NCI-H2107 treated with DMSO at 0.1 percent for 48 hours (cell line): ENCODE measurements at regions not wholly inside any gene's neighbourhood (a gene's known extent, or its start where the extent isn't known, plus 50 kb on each side); places are given as distances from the start of the nearest gene placed in this dataset.

Experiments used
- DNase-seq: peaks from one replicate; lab custom pipeline; 2025; ENCODE audit not compliant: unreplicated experiment; lab: John Stamatoyannopoulos, UW

- no peak for DNase-seq
Observed at GRCh38 chr4:95985791-95986550, 146.1 kb downstream of the PDHA2 start.

DNA sequence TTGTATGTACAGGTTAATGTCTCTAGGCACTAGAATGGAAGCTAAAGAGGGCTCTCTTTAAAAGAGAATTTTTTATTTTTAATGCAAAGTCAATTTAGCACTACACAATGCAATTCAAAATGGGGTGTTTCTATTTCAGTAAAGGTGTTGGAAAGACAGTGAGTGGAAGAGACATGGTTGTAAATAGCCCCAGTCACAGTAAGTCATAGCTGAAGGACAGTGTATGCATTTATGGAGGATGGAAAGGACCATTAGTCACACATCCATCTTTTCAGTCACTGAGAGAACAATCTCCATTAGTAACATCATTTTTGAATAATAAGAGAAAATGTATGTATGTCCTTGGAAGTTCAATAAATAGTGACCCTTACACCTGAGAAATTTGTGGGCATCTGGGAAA is 148.0 kb downstream of the PDHA2 start:
- DNase-seq = no peak

DNA sequence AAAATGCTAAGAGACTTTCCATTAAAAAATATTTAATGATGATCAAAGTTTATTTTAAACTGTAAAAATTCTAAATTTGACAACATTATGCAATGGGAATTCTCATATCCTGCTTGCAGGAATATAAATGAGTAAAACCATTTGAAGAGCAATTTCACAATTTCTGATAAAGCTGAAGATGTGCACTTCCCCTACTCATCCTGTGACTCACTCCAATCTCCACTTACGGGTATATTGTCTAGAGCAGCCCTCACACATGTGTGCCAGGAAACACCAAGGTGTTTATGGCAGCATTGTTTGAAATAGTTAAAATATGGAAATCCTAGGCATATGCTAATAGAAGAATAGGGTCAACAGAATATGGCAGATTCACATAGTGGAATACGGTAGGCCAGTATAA is 158.4 kb downstream of the PDHA2 start:
- no peak for DNase-seq

- no peak for DNase-seq
Observed at GRCh38 chr4:96003951-96004740, 164.3 kb downstream of the PDHA2 start.

GRCh38 chr4:96009427-96010119 is 169.7 kb downstream of the PDHA2 start:
- no peak for DNase-seq

DNA sequence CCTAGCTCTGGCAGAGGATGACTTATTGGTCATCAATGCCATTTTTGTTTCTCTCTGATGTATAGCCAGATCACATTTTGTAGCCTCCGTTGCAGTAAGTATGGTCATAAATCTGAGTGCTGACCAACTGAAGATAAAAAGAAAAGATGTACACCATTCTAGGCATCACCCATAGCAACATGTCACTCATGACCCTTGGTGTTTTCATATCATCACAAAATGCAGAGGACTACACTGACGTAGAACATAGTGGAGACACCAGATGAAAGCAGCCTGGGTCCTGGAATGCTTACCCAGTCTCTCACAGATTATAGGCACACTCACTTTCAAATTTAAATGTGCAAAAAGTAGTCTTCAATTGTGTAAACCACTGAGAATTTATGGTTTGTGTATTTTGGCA is 172.8 kb downstream of the PDHA2 start:
- DNase-seq = no peak

- no peak for DNase-seq
Observed at GRCh38 chr4:96016634-96017299, 176.9 kb downstream of the PDHA2 start.

DNA sequence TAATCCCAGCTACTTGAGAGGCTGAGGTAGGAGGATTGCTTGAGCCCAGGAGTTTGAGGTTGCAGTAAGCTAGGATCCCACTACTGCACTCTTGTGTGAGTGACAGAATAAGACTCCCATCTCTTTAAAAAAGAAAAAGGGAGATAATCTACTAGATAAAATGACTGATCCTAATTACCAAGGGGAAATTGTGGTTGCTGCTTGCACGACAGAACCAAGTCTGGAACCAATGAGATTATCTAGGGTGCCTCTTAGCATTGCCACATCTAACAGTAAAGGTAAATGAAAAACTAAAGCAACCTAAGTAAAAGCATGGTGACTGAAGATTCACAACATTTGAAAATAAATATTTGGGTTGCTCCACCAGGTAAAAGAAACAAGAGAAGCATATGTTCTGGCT is 185.1 kb downstream of the PDHA2 start:
- no peak for DNase-seq

GRCh38 chr4:96035727-96036126 is 195.8 kb downstream of the PDHA2 start:
- DNase-seq = no peak

- DNase-seq = no peak
Observed at GRCh38 chr4:96036781-96037180, 196.9 kb downstream of the PDHA2 start.

DNA sequence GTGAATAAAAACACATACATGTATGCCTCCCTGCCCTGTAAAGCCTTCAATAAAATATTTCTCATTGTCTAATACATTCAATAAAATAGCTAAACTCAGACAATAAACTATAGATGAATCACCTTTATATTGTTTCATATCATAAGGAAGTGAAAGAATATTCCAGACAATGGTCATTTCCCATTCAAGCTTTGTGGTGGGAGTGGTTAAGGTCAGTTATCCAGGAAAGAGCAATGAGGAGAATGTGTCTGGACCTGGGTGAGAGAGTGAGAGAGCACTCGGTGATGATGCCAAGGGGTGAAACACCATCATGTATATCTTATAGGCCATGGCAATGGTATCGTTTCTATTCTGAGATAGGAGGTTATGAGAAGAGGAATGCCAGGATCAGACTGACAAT is 197.8 kb downstream of the PDHA2 start:
- DNase-seq = no peak

GRCh38 chr4:96039217-96039616 is 199.3 kb downstream of the PDHA2 start:
- DNase-seq = no peak

DNA sequence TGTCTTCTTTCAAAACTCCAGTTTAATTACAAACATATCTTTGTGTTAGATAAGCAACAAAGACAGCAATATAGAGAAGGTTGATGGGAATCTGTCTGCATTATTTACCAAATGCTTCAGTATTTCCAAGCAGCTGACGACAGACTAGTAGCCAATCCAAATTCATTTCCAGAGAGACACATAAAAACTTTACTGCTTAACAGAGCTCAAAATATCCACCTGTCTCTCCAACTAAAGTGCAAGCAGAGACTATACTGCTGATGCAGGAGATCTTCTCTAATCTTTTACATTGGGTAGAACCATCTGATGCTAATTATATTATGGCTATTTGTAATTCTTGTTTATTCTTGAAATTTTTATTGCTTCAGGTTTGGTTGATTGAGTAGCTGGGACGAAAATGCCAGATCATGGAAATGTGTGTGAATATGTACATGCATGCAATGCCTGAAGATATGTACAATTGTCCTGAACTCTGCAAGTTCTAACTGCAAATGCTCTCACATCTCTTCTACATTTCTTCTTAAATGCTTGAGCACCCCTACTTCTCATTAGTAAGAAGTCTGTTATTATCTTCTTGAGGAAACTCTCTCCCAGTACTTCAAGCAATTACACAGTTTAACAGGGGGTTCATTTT is 200.0 kb downstream of the PDHA2 start:
- DNase-seq = no peak

DNA sequence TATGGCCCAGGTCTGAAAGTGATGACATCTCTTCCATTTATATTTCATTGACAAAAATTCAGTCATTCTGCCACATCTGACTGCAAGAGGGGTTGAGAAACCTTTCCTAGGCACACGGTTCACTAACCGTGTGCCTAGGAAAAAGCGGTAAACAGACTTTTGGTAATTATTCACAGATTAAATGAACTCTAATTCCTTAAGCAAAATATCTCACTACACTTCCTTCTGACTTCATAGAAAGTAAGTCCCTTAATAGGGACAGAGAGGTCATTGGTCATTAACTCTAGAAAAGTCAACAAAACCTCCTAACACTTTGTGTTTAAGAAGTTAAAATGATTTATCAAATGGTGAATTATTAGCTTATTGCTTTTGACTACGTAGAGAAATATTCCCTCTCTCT is 205.1 kb downstream of the PDHA2 start:
- no peak for DNase-seq

GRCh38 chr4:96052827-96053226 is 212.9 kb downstream of the PDHA2 start:
- DNase-seq = no peak

GRCh38 chr4:96056346-96056934 is 216.5 kb downstream of the PDHA2 start:
- DNase-seq = no peak

DNA sequence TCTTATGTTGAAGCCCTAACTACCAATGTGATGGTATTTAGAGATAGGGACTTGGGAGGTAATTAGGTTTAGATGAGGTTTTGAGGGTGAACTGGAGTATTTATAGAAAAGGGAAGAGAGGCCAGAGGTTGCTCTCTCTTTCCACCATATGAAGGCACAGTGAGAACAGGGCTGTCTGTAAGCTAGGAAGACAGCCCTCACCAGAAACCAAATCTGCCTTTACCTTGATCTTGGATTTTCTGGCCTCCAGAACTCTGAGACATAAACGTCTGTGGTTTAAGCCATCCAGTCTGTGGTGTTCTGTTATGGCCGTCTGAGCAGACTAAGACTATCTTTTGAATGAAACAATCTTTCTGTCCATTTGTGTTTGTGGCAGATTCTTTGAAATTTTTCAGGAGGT is 223.7 kb downstream of the PDHA2 start:
- DNase-seq = no peak

- no peak for DNase-seq
Observed at GRCh38 chr4:96073461-96073860, 233.6 kb downstream of the PDHA2 start.

DNA sequence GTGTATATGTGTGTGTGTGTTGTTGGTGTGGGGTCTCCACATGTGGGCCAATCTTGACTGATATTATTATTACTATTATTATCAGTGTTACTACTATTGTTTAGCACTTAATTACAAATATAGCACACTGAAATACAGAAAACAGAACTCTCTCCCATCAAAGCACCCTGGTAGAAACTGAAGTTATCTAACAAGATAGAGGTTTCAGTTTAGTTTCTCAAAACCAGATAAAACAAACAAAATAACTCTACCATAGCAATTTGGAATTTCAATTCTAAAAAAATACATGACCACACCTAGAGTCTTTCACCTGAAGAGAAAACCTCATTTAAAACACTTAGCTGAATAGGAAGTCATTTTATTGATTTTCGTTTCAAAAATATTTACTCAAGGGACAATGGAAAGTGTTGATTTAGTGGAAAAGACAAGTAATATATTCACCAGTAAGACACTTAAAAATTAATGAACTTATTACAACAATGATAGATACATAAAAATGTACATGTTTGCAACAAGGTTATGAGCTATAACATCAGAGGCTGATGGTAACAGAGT is 252.3 kb downstream of the PDHA2 start:
- no peak for DNase-seq

- DNase-seq = no peak
Observed at GRCh38 chr4:96093057-96093456, 253.2 kb downstream of the PDHA2 start.
